EH (cell line): ENCODE measurements at regions not wholly inside any gene's neighbourhood (a gene's known extent, or its start where the extent isn't known, plus 50 kb on each side); places are given as distances from the start of the nearest gene placed in this dataset.

Experiments used
- DNase-seq: peaks from one replicate; pipeline ENCODE4 v3.0.0-alpha.2; 2015; ENCODE audit warnings: low read depth

GRCh38 chr2:122736279-122736678 is 980.8 kb downstream of the TSN start:
- peak; percentile 6 for DNase-seq

- peak; percentile 15 for DNase-seq
Measured at GRCh38 chr2:122737429-122738077, 982.1 kb downstream of the TSN start.

GRCh38 chr2:122739732-122740593 is 984.5 kb downstream of the TSN start:
- no peak for DNase-seq

- DNase-seq: no peak
Measured at GRCh38 chr2:122740594-122740948, 985.1 kb downstream of the TSN start.

GRCh38 chr2:122741403-122741802 is 986.0 kb downstream of the TSN start:
- DNase-seq: no peak

- DNase-seq: no peak
Measured at GRCh38 chr2:122743021-122743675, 987.7 kb downstream of the TSN start.

GRCh38 chr2:122745603-122746002 is 990.2 kb downstream of the TSN start:
- DNase-seq: no peak

GRCh38 chr2:122747670-122748069 is 992.2 kb downstream of the TSN start:
- DNase-seq: no peak

- peak; percentile 69 for DNase-seq
Measured at GRCh38 chr2:122748552-122749011, 993.1 kb downstream of the TSN start.

GRCh38 chr2:122749405-122749804 is 994.0 kb downstream of the TSN start:
- DNase-seq: no peak

GRCh38 chr2:122750095-122750494 is 994.6 kb downstream of the TSN start:
- no peak for DNase-seq

GRCh38 chr2:122750808-122751207 is 995.4 kb downstream of the TSN start:
- no peak for DNase-seq

GRCh38 chr2:122753336-122753735 is 997.9 kb downstream of the TSN start:
- DNase-seq: no peak

- DNase-seq: no peak
Measured at GRCh38 chr2:122754561-122754960, 999.1 kb downstream of the TSN start.

GRCh38 chr2:122755281-122755780 is 999.9 kb downstream of the TSN start:
- DNase-seq: no peak

GRCh38 chr2:122758967-122759366 is 1003.5 kb downstream of the TSN start:
- no peak for DNase-seq

GRCh38 chr2:122764014-122764413 is 1008.6 kb downstream of the TSN start:
- no peak for DNase-seq

GRCh38 chr2:122780251-122780650 is 1024.8 kb downstream of the TSN start:
- DNase-seq: no peak

- no peak for DNase-seq
Measured at GRCh38 chr2:122794100-122794499, 1038.6 kb downstream of the TSN start.

- no peak for DNase-seq
Measured at GRCh38 chr2:122795763-122796162, 1040.3 kb downstream of the TSN start.

GRCh38 chr2:122799391-122799790 is 1043.9 kb downstream of the TSN start:
- no peak for DNase-seq

- DNase-seq: no peak
Measured at GRCh38 chr2:122800781-122801180, 1045.3 kb downstream of the TSN start.

- peak; percentile 5 for DNase-seq
Measured at GRCh38 chr2:122804494-122804893, 1049.0 kb downstream of the TSN start.
